ENCODE measurements at regions not wholly inside any gene's neighbourhood (a gene's known extent, or its start where the extent isn't known, plus 50 kb on each side); places are given as distances from the start of the nearest gene placed in this dataset.

DNA sequence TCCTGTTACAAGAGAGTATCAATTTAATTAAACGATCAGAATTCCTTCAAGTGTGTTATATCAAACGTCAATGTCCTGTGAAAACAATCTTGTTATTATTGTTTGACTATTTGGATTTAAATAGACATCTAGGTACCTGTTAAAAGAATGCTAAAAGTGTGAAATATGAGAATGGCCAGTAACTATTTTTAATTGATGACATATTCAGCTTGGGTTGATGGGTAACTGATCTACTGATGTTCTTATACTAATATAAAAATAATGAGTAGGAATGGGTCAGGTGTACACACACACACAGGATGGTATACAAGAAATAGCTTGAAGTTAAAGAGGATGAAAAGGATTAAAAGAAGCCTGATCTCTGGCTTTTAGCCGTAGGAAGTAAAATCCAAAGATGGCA, 146.0 kb downstream of the SLC38A4 start:
- DNase-seq (ENCODE audit: low read depth, low spot score): no peak
- no peak overlapping the region for H3K4me3 ChIP-seq (ENCODE audit: low read depth, low read length)
- TF ChIP-seq, protein P1, sequence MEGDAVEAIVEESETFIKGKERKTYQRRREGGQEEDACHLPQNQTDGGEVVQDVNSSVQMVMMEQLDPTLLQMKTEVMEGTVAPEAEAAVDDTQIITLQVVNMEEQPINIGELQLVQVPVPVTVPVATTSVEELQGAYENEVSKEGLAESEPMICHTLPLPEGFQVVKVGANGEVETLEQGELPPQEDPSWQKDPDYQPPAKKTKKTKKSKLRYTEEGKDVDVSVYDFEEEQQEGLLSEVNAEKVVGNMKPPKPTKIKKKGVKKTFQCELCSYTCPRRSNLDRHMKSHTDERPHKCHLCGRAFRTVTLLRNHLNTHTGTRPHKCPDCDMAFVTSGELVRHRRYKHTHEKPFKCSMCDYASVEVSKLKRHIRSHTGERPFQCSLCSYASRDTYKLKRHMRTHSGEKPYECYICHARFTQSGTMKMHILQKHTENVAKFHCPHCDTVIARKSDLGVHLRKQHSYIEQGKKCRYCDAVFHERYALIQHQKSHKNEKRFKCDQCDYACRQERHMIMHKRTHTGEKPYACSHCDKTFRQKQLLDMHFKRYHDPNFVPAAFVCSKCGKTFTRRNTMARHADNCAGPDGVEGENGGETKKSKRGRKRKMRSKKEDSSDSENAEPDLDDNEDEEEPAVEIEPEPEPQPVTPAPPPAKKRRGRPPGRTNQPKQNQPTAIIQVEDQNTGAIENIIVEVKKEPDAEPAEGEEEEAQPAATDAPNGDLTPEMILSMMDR (IDR thresholded peaks at IDR 0.05; ENCODE audit: low read depth, low read length): no peak
- in situ Hi-C loops (cut with HindIII; ENCODE audit: low sequenced_read_pairs): no loop called here

DNA sequence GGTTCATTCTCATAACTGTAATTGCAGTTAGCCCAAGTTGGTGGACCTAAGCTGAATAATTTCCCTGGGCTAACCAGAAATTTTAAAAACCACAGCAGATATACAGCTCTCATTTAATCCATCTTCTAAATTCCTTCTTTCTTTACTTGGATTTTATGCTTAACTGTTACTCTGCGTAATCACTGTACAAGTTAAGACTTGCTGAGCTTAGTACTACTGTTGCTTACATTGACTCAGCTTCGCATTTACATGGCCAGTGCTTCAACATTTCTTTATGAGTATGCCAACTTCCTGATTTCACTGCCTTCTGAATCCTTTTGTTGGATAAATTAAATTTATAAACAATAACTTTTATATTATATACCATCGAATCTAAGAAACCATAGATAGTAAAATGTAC, 147.4 kb downstream of the SLC38A4 start:
- in situ Hi-C loops (cut with HindIII; ENCODE audit: low sequenced_read_pairs): no loop called here

DNA sequence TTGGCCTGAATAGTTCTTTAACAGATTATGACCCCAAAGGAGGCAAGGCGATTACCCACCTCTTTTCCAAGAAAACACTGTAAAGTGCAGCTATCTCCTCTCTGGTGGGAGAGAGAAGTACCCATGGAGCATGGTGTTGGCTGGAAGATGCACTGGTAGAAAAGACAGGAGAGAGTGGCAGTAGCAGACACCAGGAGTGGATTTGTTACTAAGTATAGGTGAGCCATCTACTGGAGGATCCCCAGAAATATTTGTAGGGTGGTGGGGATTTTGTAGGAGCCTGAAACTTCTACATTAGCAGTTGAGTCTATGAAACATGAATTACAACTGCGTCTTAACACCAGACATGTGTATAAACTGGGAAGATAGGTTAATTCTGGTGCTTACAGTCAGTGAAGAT, 148.0 kb downstream of the SLC38A4 start:
- H3K4me3 ChIP-seq (ENCODE audit: low read depth, low read length): no peak overlapping the region
- peak; percentile 55 for DNase-seq (ENCODE audit: low read depth, low spot score)
- in situ Hi-C loops (cut with HindIII; ENCODE audit: low sequenced_read_pairs): no loop called here
- TF ChIP-seq, protein P1 (IDR thresholded peaks at IDR 0.05; ENCODE audit: low read depth, low read length): peak; percentile 30

More for the DNA sequence above, 147.4 kb downstream of the SLC38A4 start:
- TF ChIP-seq, protein P1 (IDR thresholded peaks at IDR 0.05; ENCODE audit: low read depth, low read length): no peak
- H3K4me3 ChIP-seq (ENCODE audit: low read depth, low read length): no peak overlapping the region
- no peak for DNase-seq (ENCODE audit: low read depth, low spot score)

DNA sequence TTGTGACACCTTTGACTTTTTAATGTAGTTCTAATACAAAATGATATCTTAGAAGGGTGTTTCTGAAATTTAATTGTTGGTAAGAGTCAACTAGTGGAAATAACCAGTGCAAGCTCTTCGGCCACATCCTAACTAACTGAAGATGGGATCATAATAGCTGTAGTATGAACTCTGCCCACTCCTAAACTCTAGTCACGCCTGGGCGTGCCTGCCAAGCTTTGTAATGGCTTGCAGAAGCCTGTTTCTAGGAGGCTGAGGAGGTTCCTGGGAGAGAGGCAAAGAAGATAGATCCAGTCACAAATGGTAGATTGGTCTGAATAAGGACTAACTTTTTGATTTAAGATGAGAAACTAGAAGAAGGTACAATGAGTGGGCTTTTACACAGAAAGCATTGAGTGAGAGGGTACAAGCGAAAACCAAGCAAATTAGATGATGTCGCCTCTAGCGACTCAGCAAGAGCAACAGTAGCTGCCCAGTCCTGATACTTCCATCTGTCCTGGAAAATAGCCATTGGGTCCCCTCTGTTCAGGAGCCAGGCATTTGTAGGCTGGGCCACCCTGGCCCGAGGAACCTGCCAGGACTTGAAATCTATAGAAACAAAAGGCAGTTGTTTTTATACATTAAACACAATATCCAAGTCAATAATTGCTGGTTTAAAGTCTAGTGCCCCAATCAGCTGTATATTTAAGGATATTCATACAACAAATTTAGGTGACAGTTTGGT, 148.8 kb downstream of the SLC38A4 start:
- TF ChIP-seq, protein P1 (IDR thresholded peaks at IDR 0.05; ENCODE audit: low read depth, low read length): no peak
- no peak overlapping the region for H3K4me3 ChIP-seq (ENCODE audit: low read depth, low read length)
- no peak for DNase-seq (ENCODE audit: low read depth, low spot score)
- in situ Hi-C loops (cut with HindIII; ENCODE audit: low sequenced_read_pairs): no loop called here

DNA sequence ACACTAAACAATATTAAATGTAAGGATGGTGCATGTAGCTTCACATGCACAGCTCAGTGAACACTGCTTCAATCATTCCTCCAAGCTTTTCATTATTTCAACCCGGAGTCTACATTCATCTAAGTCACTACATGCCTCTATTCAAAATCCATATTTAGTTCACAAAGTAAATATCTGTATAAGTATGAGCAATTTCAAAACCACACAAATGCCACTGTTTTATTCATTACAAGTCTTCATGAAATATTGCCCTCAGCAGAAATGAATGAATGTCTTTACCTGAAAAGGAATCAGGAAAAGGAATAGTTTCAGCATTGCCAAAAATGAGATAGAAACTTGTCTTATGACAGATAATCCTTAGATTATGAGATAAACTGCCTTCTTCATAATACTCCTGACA, 149.4 kb downstream of the SLC38A4 start:
- no peak for DNase-seq (ENCODE audit: low read depth, low spot score)
- TF ChIP-seq, protein P1 (IDR thresholded peaks at IDR 0.05; ENCODE audit: low read depth, low read length): no peak
- H3K4me3 ChIP-seq (ENCODE audit: low read depth, low read length): no peak overlapping the region
- in situ Hi-C loops (cut with HindIII; ENCODE audit: low sequenced_read_pairs): no loop called here

DNA sequence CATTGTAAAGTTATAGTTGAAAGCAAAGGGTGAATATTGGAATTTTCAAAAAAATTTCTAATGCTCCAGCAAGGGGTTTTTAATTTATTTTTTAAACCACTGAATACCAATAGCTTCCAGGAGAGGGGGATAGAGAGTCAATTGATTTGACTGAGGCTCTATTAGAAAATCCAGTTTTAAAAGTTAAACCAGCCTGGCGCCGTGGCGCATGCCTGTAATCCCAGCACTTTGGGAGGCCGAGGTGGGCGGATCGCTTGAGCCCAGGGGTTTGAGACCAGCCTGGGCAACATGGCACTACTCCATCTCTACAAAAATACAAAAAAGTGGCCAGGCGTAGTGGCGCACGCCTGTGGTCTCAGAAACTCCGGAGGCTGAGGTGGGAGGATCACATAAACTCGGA, 150.1 kb downstream of the SLC38A4 start:
- DNase-seq (ENCODE audit: low read depth, low spot score): peak; percentile 52
- TF ChIP-seq, protein P1 (IDR thresholded peaks at IDR 0.05; ENCODE audit: low read depth, low read length): peak; percentile 49
- in situ Hi-C loops (cut with HindIII; ENCODE audit: low sequenced_read_pairs): no loop called here
- no peak overlapping the region for H3K4me3 ChIP-seq (ENCODE audit: low read depth, low read length)

All from astrocyte of the spinal cord (primary cell).